ENCODE measurements at regions not wholly inside any gene's neighbourhood (a gene's known extent, or its start where the extent isn't known, plus 50 kb on each side); places are given as distances from the start of the nearest gene placed in this dataset.

DNA sequence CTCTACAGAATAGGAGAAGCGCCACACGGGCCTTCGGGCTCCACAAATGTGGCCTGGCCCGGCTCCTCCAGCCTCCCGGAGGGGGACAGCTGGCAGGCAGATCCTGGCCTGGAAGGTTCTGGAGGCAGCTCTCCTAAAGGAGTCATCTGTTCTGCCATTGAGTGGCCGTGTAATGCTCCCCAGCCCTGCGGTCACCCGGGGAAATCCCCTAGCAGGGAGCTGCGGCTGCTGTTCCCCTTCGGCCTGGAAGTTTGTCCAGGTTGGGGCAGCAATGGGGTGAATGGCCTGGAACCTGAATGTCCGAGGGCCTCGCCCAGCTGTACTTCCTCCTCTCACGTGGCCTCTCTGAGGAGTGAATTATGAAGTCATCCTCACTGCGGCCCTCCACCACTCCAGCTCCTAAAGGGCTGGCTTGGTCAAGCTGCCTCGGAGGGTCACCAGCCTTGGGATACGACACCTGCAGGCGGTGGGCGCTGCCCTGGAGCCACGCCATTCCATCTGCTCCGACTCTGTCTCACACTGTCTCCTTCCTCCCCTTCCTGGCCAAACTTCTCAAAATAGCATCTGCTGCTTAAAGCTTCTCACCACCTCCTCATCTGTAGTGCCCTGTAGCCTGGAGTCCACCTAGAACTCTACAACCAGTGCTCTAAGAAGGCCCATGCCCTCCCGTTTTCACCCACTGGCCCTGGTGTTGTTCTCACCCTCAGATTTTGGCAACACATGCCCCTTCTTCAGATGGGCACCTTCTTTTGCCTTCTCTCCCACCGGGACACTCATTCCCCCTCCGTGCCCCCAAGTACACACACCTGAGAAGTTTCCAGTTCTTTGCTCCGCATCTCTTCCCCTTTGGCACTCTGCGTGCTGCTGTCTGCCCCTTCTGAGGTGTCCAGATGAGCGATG, 54.4 kb upstream of the TMPRSS2 start:
- no peaks in the 10 kb centered on the region for H3K36me3 Mint-ChIP-seq (ENCODE audit: low read depth)
- no peaks in the 10 kb centered on the region for H3K9me3 Mint-ChIP-seq
- peaks cover 3% of the 10 kb centered on the region for H3K4me1 Mint-ChIP-seq (ENCODE audit: low read depth)
- no peak overlapping the region for H3K27ac Mint-ChIP-seq
- no peak overlapping the region for H3K4me3 Mint-ChIP-seq (ENCODE audit: low read depth)
- H3K27me3 Mint-ChIP-seq (ENCODE audit: low read depth): peaks cover 13% of the 10 kb centered on the region
- DNase-seq (ENCODE audit: low spot score): no peak
- intact Hi-C loops (cut with micrococcal nuclease): no loop called here

DNA sequence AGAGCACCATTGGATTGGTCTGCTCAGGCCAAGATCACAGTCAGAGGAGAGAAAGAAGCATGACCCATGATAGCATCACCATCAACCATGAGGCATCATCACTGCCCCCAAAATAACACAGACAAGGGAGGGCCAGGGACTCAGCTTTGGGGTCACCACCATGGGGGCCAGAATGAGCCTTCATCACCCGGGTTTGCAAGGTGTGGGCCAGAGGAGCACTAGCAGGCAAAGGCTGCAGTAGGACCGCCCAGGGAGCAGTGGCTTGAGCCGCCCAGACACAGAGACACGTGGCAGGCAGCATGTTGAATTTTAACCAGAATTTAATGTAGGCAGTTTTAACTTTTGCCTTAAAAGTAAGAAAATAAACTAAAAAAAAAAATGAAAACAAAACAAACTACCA, 53.7 kb upstream of the TMPRSS2 start:
- intact Hi-C loops (cut with micrococcal nuclease): no loop called here
- DNase-seq (ENCODE audit: low spot score): no peak
- no peak overlapping the region for H3K27ac Mint-ChIP-seq
- peaks cover 3% of the 10 kb centered on the region for H3K4me1 Mint-ChIP-seq (ENCODE audit: low read depth)
- H3K9me3 Mint-ChIP-seq: no peaks in the 10 kb centered on the region
- H3K4me3 Mint-ChIP-seq (ENCODE audit: low read depth): no peak overlapping the region
- H3K27me3 Mint-ChIP-seq (ENCODE audit: low read depth): peaks cover 13% of the 10 kb centered on the region
- no peaks in the 10 kb centered on the region for H3K36me3 Mint-ChIP-seq (ENCODE audit: low read depth)

DNA sequence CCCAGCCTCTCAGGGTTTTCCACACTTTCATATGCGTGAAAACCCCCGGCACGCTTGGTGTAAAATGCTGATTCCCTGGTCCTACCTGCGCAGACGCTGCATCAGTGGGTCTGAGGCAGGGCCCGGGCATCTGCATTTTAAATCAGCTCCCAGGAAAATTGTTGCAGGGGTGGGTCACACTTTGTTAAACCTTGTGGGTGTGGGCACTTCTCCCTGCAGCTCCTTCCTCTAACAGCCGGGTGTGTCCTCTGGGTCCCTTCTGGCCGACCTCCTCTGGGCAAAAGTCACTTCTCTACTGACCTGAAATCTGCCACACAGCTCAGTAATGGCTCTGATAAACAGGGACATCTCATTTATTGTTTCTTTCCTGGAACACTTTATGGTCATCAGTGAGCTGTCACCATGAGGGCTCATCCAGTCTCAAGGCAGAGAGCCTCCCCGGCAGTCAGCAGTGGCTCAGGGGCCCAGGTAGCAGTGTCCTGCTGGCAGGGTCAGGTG, 52.8 kb upstream of the TMPRSS2 start:
- H3K9me3 Mint-ChIP-seq: no peaks in the 10 kb centered on the region
- H3K4me3 Mint-ChIP-seq (ENCODE audit: low read depth): no peak overlapping the region
- peaks cover 16% of the 10 kb centered on the region for H3K27me3 Mint-ChIP-seq (ENCODE audit: low read depth)
- intact Hi-C loops (cut with micrococcal nuclease): no loop called here
- peaks cover 3% of the 10 kb centered on the region for H3K4me1 Mint-ChIP-seq (ENCODE audit: low read depth)
- no peak overlapping the region for H3K27ac Mint-ChIP-seq
- DNase-seq (ENCODE audit: low spot score): no peak
- no peaks in the 10 kb centered on the region for H3K36me3 Mint-ChIP-seq (ENCODE audit: low read depth)

DNA sequence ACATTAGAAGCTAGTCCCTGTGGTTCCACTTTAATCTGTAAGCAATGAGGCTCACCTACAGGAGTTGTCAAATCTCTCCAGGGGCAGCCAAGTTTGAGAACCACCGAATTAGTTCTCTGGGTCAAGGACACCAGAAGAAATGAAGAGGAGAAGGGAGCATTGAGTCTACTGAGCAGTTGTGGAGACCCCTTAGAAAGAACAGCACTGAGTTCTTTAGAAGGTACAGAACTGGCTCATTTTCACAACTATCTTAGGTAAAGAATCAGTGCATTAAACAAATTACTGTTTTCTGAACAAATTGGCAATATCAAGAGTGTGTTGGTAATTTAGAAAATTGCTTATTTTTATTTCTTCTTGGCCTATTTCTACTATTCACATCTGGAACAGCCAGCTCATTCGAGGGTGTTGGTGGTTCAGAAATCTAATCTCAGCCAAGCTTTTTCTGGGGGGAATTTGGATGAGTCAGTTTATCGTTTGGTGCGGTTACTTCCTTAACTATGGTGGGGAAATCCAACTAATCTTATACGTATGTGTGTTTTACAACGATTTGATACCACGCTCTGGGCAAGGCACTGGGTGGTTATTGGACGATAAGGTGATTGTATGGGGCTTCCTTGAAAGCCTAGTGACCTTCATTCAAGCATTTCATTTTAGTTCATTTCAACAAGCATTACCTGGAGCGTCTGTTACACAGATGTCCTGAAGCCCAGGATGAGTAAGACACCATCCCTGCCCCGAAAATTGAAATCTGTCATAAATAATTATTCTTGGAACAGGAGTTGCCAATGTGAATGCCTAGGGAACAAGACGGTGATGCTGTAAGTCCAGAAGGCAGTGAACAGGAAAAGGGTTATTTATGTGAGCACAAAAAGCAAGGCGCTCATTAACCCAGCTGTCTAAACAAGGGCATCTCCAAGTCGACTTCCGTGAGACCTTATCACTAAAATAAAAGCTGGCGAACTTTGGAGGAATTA, 52.0 kb upstream of the TMPRSS2 start:
- Mint-ChIP-seq H3K4me3 (ENCODE audit: low read depth) (no peak overlapping the region), H3K27ac (no peak overlapping the region), H3K9me3 (no peaks in the 10 kb centered on the region), H3K4me1 (ENCODE audit: low read depth) (peaks cover under 1% of the 10 kb centered on the region), H3K27me3 (ENCODE audit: low read depth) (peaks cover 17% of the 10 kb centered on the region), H3K36me3 (ENCODE audit: low read depth) (no peaks in the 10 kb centered on the region)
- DNase-seq (ENCODE audit: low spot score): no peak
- intact Hi-C loops (cut with micrococcal nuclease): no loop called here

DNA sequence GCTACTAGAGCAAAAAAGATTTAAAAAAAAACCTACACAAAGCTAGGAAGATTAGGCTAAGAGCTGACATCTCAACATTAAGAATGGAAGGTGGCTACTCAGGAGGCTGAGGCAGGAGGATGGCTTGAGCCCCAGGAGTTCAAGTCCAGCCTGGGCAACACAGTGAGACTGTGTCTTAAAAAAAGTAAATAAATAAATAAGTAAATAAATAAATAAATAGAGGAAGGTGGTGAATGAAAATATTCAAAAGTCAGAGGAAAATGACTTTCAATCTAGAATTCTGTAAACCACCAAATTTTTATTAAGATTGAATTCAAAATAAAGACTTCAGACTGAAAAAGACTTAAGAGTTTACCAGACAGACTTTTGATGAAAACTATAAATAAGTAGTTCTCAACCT, 50.9 kb upstream of the TMPRSS2 start:
- Mint-ChIP-seq H3K27ac (no peak overlapping the region), H3K4me3 (ENCODE audit: low read depth) (no peak overlapping the region), H3K36me3 (ENCODE audit: low read depth) (no peaks in the 10 kb centered on the region), H3K27me3 (ENCODE audit: low read depth) (peaks cover 17% of the 10 kb centered on the region), H3K4me1 (ENCODE audit: low read depth) (no peaks in the 10 kb centered on the region), H3K9me3 (no peaks in the 10 kb centered on the region)
- intact Hi-C loops (cut with micrococcal nuclease): no loop called here
- no peak for DNase-seq (ENCODE audit: low spot score)

DNA sequence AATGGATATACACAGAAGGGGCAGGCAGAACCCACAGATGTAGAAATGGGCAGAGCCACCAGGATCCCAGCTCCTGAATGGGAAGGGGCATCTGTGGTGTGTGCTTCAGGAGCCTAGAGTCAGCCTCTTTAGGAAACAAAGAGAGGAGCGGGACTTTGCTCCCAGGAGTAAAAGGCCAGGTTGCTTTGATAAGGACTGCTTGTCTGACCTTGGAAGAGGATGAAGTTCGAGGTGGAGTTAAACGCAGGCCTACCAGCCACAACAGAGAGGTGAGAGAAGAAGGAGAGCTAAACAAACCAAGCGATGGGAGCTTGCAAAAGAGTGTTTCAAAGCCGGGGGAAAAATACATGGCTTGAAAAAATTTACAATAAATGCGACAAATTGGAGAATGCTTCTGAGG, 49.9 kb upstream of the TMPRSS2 start:
- no peak for DNase-seq (ENCODE audit: low spot score)
- H3K36me3 Mint-ChIP-seq (ENCODE audit: low read depth): no peaks in the 10 kb centered on the region
- H3K27ac Mint-ChIP-seq: no peak overlapping the region
- H3K4me1 Mint-ChIP-seq (ENCODE audit: low read depth): no peaks in the 10 kb centered on the region
- intact Hi-C loops (cut with micrococcal nuclease): no loop called here
- no peaks in the 10 kb centered on the region for H3K9me3 Mint-ChIP-seq
- no peak overlapping the region for H3K4me3 Mint-ChIP-seq (ENCODE audit: low read depth)
- peaks cover 15% of the 10 kb centered on the region for H3K27me3 Mint-ChIP-seq (ENCODE audit: low read depth)
